Loucy (cell line): ENCODE measurements at regions not wholly inside any gene's neighbourhood (a gene's known extent, or its start where the extent isn't known, plus 50 kb on each side); places are given as distances from the start of the nearest gene placed in this dataset.

Experiments
- CTCF ChIP-seq: fragments of 200-600 bp; sonication (generic); conservative IDR thresholded peaks from 2 replicates; pipeline ENCODE4 v1.5.1; 2014; ENCODE audit warnings: mild to moderate bottlenecking, antibody characterized with exemption, low read length
- EZH2phosphoT487 ChIP-seq: fragments of 200-600 bp; IDR thresholded peaks from 2 replicates; pipeline ENCODE4 v1.6.1; 2018; ENCODE audit warnings: antibody characterized with exemption, mild to moderate bottlenecking, moderate library complexity, borderline replicate concordance

- TF ChIP-seq EZH2phosphoT487 (no peak), CTCF (no peak)
Observed at GRCh38 chr14:28502517-28502916, 264.1 kb upstream of the FOXG1 start.
